ENCODE measurements at regions not wholly inside any gene's neighbourhood (a gene's known extent, or its start where the extent isn't known, plus 50 kb on each side); places are given as distances from the start of the nearest gene placed in this dataset.

GRCh38 chr6:156575361-156575760 is 201.8 kb upstream of the ARID1B start:
- H3K4me1 ChIP-seq (ENCODE audit: control insufficient read depth in 2 of 2, insufficient read depth in 2 of 2, low read length in 2 of 2): no peaks in the 10 kb centered on the region
- H3K4me3 Mint-ChIP-seq: no peak overlapping the region
- DNase-seq: no peak
- H3K9me3 Mint-ChIP-seq: peaks cover 10 to 52% (median 29%) of the 10 kb centered on the region in 11 donors
- H3K4me3 ChIP-seq (ENCODE audit: low read length): no peak overlapping the region
- ATAC-seq: no peak
- H3K27ac Mint-ChIP-seq: no peak overlapping the region
- no peaks in the 10 kb centered on the region for H3K27me3 ChIP-seq (ENCODE audit: control insufficient read depth in 2 of 2, insufficient read depth in 2 of 2, low read length in 2 of 2)
- no peaks in the 10 kb centered on the region for H3K36me3 ChIP-seq (ENCODE audit: control insufficient read depth in 2 of 3, insufficient read depth in 3 of 3, low read length in 3 of 3)
- intact Hi-C loops (cut with micrococcal nuclease): no loop called here
- peaks cover 0 to 6% (median 0%) of the 10 kb centered on the region in 3 experiments for H3K9me3 ChIP-seq (ENCODE audit: control insufficient read depth in 2 of 3, low read length in 3 of 3)
- peaks cover 0 to 2% (median 0%) of the 10 kb centered on the region in 7 donors for H3K4me1 Mint-ChIP-seq
- ChIA-PET POLR2A (no interaction called here), CTCF (no interaction called here)
- peaks cover 4 to 34% (median 19%) of the 10 kb centered on the region in 5 donors for H3K27me3 Mint-ChIP-seq
- peaks cover 0 to 24% (median 5%) of the 10 kb centered on the region in 5 donors for H3K36me3 Mint-ChIP-seq
- no peak overlapping the region for H3K27ac ChIP-seq (ENCODE audit: low read depth, low read length)

- CTCF ChIA-PET: interaction anchor here (1.1 to 1.7 kb wide), 2 partner anchors 121 to 372 kb away, joined by 4 read pairs; no protein-coding TSS in a partner anchor
- no peak overlapping the region for H3K4me3 Mint-ChIP-seq
- ATAC-seq (no peak), DNase-seq (no peak)
- POLR2A ChIA-PET: no interaction called here
- H3K9me3 ChIP-seq (ENCODE audit: control insufficient read depth in 2 of 3, low read length in 3 of 3): no peaks in the 10 kb centered on the region
- H3K4me3 ChIP-seq (ENCODE audit: low read length): no peak overlapping the region
- peak overlapping the region in 1 of 9 donors; percentile 42 for H3K27ac Mint-ChIP-seq
- intact Hi-C loops (cut with micrococcal nuclease): loop anchor here (1.0 to 10.0 kb wide), 13 partner anchors 122 to 1237 kb away; partner anchors contain the start of gene ARID1B (in 2 of the 2)
- H3K36me3 Mint-ChIP-seq: peaks cover 0 to 3% (median 3%) of the 10 kb centered on the region in 5 donors
- no peaks in the 10 kb centered on the region for H3K36me3 ChIP-seq (ENCODE audit: control insufficient read depth in 2 of 3, insufficient read depth in 3 of 3, low read length in 3 of 3)
- H3K4me1 Mint-ChIP-seq: peaks cover 5 to 13% (median 7%) of the 10 kb centered on the region in 7 donors
- no peak overlapping the region for H3K27ac ChIP-seq (ENCODE audit: low read depth, low read length)
- peaks cover 0 to 16% (median 7%) of the 10 kb centered on the region in 11 donors for H3K9me3 Mint-ChIP-seq
- no peaks in the 10 kb centered on the region for H3K27me3 ChIP-seq (ENCODE audit: control insufficient read depth in 2 of 2, insufficient read depth in 2 of 2, low read length in 2 of 2)
- H3K4me1 ChIP-seq (ENCODE audit: control insufficient read depth in 2 of 2, insufficient read depth in 2 of 2, low read length in 2 of 2): peaks cover 0 to 3% of the 10 kb centered on the region in 2 donors
- peaks cover 0 to 15% (median 11%) of the 10 kb centered on the region in 5 donors for H3K27me3 Mint-ChIP-seq
Observed at GRCh38 chr6:156564807-156565149, 212.4 kb upstream of the ARID1B start.

- intact Hi-C loops (cut with micrococcal nuclease): loop anchor here (1.0 to 10.0 kb wide), 13 partner anchors 122 to 1237 kb away; partner anchors contain the start of gene ARID1B (in 2 of the 2)
- Mint-ChIP-seq H3K9me3 (peaks cover 0 to 18% (median 8%) of the 10 kb centered on the region in 11 donors), H3K4me1 (peaks cover 5 to 13% (median 7%) of the 10 kb centered on the region in 7 donors), H3K36me3 (peaks cover 0 to 6% (median 3%) of the 10 kb centered on the region in 5 donors), H3K27ac (peak overlapping the region in 4 of 9 donors; percentile 21 to 49 (median 32)), H3K4me3 (peak overlapping the region in 1 of 10 donors; percentile 34), H3K27me3 (peaks cover 0 to 11% (median 8%) of the 10 kb centered on the region in 5 donors)
- Histone ChIP-seq H3K36me3 (ENCODE audit: control insufficient read depth in 2 of 3, insufficient read depth in 3 of 3, low read length in 3 of 3) (no peaks in the 10 kb centered on the region), H3K27me3 (ENCODE audit: control insufficient read depth in 2 of 2, insufficient read depth in 2 of 2, low read length in 2 of 2) (no peaks in the 10 kb centered on the region), H3K27ac (ENCODE audit: low read depth, low read length) (no peak overlapping the region), H3K4me3 (ENCODE audit: low read length) (no peak overlapping the region), H3K9me3 (ENCODE audit: control insufficient read depth in 2 of 3, low read length in 3 of 3) (no peaks in the 10 kb centered on the region), H3K4me1 (ENCODE audit: control insufficient read depth in 2 of 2, insufficient read depth in 2 of 2, low read length in 2 of 2) (peaks cover 0 to 3% of the 10 kb centered on the region in 2 donors)
- DNase-seq (peak; percentile 54 to 76 (median 65)), ATAC-seq (peak; percentile 95)
- ChIA-PET CTCF (interaction anchor here (0.7 to 1.7 kb wide), 3 partner anchors 20 to 371 kb away, joined by 3 to 4 read pairs (median 4); no protein-coding TSS in a partner anchor), POLR2A (no interaction called here)
Observed at GRCh38 chr6:156564127-156564806, 212.9 kb upstream of the ARID1B start.

- Mint-ChIP-seq H3K4me3 (no peak overlapping the region), H3K9me3 (peaks cover 0 to 18% (median 8%) of the 10 kb centered on the region in 11 donors), H3K4me1 (peaks cover 5 to 13% (median 7%) of the 10 kb centered on the region in 7 donors), H3K27ac (no peak overlapping the region), H3K36me3 (peaks cover 0 to 6% (median 3%) of the 10 kb centered on the region in 5 donors), H3K27me3 (peaks cover 2 to 9% (median 6%) of the 10 kb centered on the region in 5 donors)
- H3K4me1 ChIP-seq (ENCODE audit: control insufficient read depth in 2 of 2, insufficient read depth in 2 of 2, low read length in 2 of 2): peaks cover 0 to 3% of the 10 kb centered on the region in 2 donors
- no peaks in the 10 kb centered on the region for H3K27me3 ChIP-seq (ENCODE audit: control insufficient read depth in 2 of 2, insufficient read depth in 2 of 2, low read length in 2 of 2)
- no peaks in the 10 kb centered on the region for H3K9me3 ChIP-seq (ENCODE audit: control insufficient read depth in 2 of 3, low read length in 3 of 3)
- intact Hi-C loops (cut with micrococcal nuclease): loop anchor here (1.0 to 10.0 kb wide), 13 partner anchors 123 to 1236 kb away; partner anchors contain the start of gene ARID1B (in 2 of the 2)
- no peaks in the 10 kb centered on the region for H3K36me3 ChIP-seq (ENCODE audit: control insufficient read depth in 2 of 3, insufficient read depth in 3 of 3, low read length in 3 of 3)
- no peak for ATAC-seq
- no peak overlapping the region for H3K4me3 ChIP-seq (ENCODE audit: low read length)
- ChIA-PET POLR2A (interaction anchor here (0.6 kb wide), 2 partner anchors 152 to 261 kb away, joined by 3 read pairs; no protein-coding TSS in a partner anchor), CTCF (interaction anchor here (0.6 to 1.7 kb wide), 7 partner anchors 20 to 1028 kb away, joined by 3 to 5 read pairs (median 4); no protein-coding TSS in a partner anchor)
- no peak overlapping the region for H3K27ac ChIP-seq (ENCODE audit: low read depth, low read length)
- no peak for DNase-seq
Observed at GRCh38 chr6:156563714-156564113, 213.5 kb upstream of the ARID1B start.

- Mint-ChIP-seq H3K27ac (no peak overlapping the region), H3K4me3 (no peak overlapping the region), H3K27me3 (peaks cover 0 to 8% (median 4%) of the 10 kb centered on the region in 5 donors), H3K36me3 (peaks cover 0 to 6% (median 3%) of the 10 kb centered on the region in 5 donors), H3K4me1 (peaks cover 5 to 13% (median 7%) of the 10 kb centered on the region in 7 donors), H3K9me3 (peaks cover 0 to 18% (median 8%) of the 10 kb centered on the region in 11 donors)
- no peak overlapping the region for H3K27ac ChIP-seq (ENCODE audit: low read depth, low read length)
- H3K36me3 ChIP-seq (ENCODE audit: control insufficient read depth in 2 of 3, insufficient read depth in 3 of 3, low read length in 3 of 3): no peaks in the 10 kb centered on the region
- no peaks in the 10 kb centered on the region for H3K9me3 ChIP-seq (ENCODE audit: control insufficient read depth in 2 of 3, low read length in 3 of 3)
- intact Hi-C loops (cut with micrococcal nuclease): loop anchor here in 1 of 2 donors (5.0 to 10.0 kb wide), 2 partner anchors 215 to 772 kb away; partner anchors contain the start of gene ARID1B
- no peaks in the 10 kb centered on the region for H3K27me3 ChIP-seq (ENCODE audit: control insufficient read depth in 2 of 2, insufficient read depth in 2 of 2, low read length in 2 of 2)
- POLR2A ChIA-PET: no interaction called here
- CTCF ChIA-PET: interaction anchor here (0.7 to 1.6 kb wide), 2 partner anchors 183 to 412 kb away, joined by 5 read pairs; no protein-coding TSS in a partner anchor
- ATAC-seq (no peak), DNase-seq (no peak)
- H3K4me1 ChIP-seq (ENCODE audit: control insufficient read depth in 2 of 2, insufficient read depth in 2 of 2, low read length in 2 of 2): peaks cover 0 to 3% of the 10 kb centered on the region in 2 donors
- no peak overlapping the region for H3K4me3 ChIP-seq (ENCODE audit: low read length)
Observed at GRCh38 chr6:156562636-156563035, 214.5 kb upstream of the ARID1B start.

- no peaks in the 10 kb centered on the region for H3K36me3 ChIP-seq (ENCODE audit: control insufficient read depth in 2 of 3, insufficient read depth in 3 of 3, low read length in 3 of 3)
- intact Hi-C loops (cut with micrococcal nuclease): loop anchor here in 1 of 2 donors (5.0 to 10.0 kb wide), 2 partner anchors 215 to 773 kb away; partner anchors contain the start of gene ARID1B
- H3K4me3 ChIP-seq (ENCODE audit: low read length): no peak overlapping the region
- ChIA-PET POLR2A (no interaction called here), CTCF (interaction anchor here (0.7 to 1.6 kb wide), 3 partner anchors 179 to 210 kb away, joined by 3 to 5 read pairs (median 3); no protein-coding TSS in a partner anchor)
- no peak overlapping the region for H3K27ac ChIP-seq (ENCODE audit: low read depth, low read length)
- DNase-seq (no peak), ATAC-seq (no peak)
- Mint-ChIP-seq H3K9me3 (peaks cover 0 to 18% (median 8%) of the 10 kb centered on the region in 11 donors), H3K27me3 (peaks cover 0 to 8% (median 4%) of the 10 kb centered on the region in 5 donors), H3K4me3 (no peak overlapping the region), H3K36me3 (peaks cover 0 to 6% (median 3%) of the 10 kb centered on the region in 5 donors), H3K4me1 (peaks cover 5 to 13% (median 7%) of the 10 kb centered on the region in 7 donors), H3K27ac (no peak overlapping the region)
- no peaks in the 10 kb centered on the region for H3K27me3 ChIP-seq (ENCODE audit: control insufficient read depth in 2 of 2, insufficient read depth in 2 of 2, low read length in 2 of 2)
- no peaks in the 10 kb centered on the region for H3K9me3 ChIP-seq (ENCODE audit: control insufficient read depth in 2 of 3, low read length in 3 of 3)
- H3K4me1 ChIP-seq (ENCODE audit: control insufficient read depth in 2 of 2, insufficient read depth in 2 of 2, low read length in 2 of 2): peaks cover 0 to 3% of the 10 kb centered on the region in 2 donors
Observed at GRCh38 chr6:156562019-156562418, 215.2 kb upstream of the ARID1B start.

Data from naive thymus-derived CD4-positive, alpha-beta T cell (primary cell).